Tibial nerve (tissue), 4 donors: ENCODE measurements at regions not wholly inside any gene's neighbourhood (a gene's known extent, or its start where the extent isn't known, plus 50 kb on each side); places are given as distances from the start of the nearest gene placed in this dataset.

Experiments
- DNase-seq, 2 donors: peaks; one replicate each; pipeline ENCODE4 v3.0.0-alpha.2; 2019; ENCODE audit warnings: low spot score in 2 of 2
- H3K27ac ChIP-seq, 4 donors: fragments of 200-600 bp; sonication (generic) in 3 of 4; one replicate each; pipeline ENCODE4 v1.5.1; 2017 to 2019; ENCODE audit warnings: mild to moderate bottlenecking in 1 of 4
- H3K27me3 ChIP-seq, 2 donors: fragments of 200-600 bp; sonication (generic) in 1 of 2; one replicate each; pipeline versions ENCODE4 v1.5.1 to v1.6.0; 2017 to 2019
- H3K36me3 ChIP-seq, 3 donors: fragments of 200-600 bp; sonication (generic); one replicate each; pipeline ENCODE4 v1.5.1; 2018 to 2019
- H3K4me1 ChIP-seq, 4 donors: fragments of 200-600 bp; sonication (generic) in 3 of 4; one replicate each; pipeline ENCODE4 v1.5.1; 2017 to 2019
- H3K4me3 ChIP-seq, 4 donors: fragments of 200-600 bp; sonication (generic) in 3 of 4; one replicate each; pipeline ENCODE4 v1.5.1; 2017 to 2019; ENCODE audit warnings: mild to moderate bottlenecking in 1 of 4, moderate library complexity in 1 of 4
- H3K9me3 ChIP-seq, 4 donors: fragments of 200-600 bp; sonication (generic) in 3 of 4; one replicate each; pipeline ENCODE4 v1.5.1; 2017 to 2019
- CTCF ChIP-seq, 5 experiments: fragments of 200-600 bp in 3 of 5; fragments of 450-650 bp in 2 of 5; sonication (generic) in 3 of 5; IDR thresholded peaks; one replicate each; pipeline ENCODE4 v1.5.1; 2016 to 2019; ENCODE audit warnings: antibody characterized with exemption in 5 of 5, mild to moderate bottlenecking in 3 of 5, moderate library complexity in 2 of 5
- EP300 ChIP-seq, 2 donors: sonication (generic); formaldehyde crosslinking; IDR thresholded peaks; one replicate each; pipeline ENCODE4 v1.6.1; 2017; ENCODE audit warnings: antibody characterized with exemption in 2 of 2, mild to moderate bottlenecking in 1 of 2
- POLR2A ChIP-seq, 2 donors: fragments of 450-650 bp; IDR thresholded peaks; one replicate each; pipeline ENCODE4 v1.6.1; 2017; ENCODE audit warnings: antibody characterized with exemption in 2 of 2, mild to moderate bottlenecking in 2 of 2, moderate library complexity in 2 of 2
- WGBS, 2 donors: methylation state at CpG; one replicate each; pipeline ENCODE4 v1.1.5; 2018; 5-methylcytosine and 5-hydroxymethylcytosine counted together

- 15 to 20% methylated on average over 2 of the region's 2 CpGs for WGBS, 2 donors
- TF ChIP-seq EP300 (IDR thresholded peaks at IDR 0.05) (no peak), CTCF (IDR thresholded peaks at IDR 0.05) (no peak), POLR2A (IDR thresholded peaks at IDR 0.05) (no peak)
- peaks cover 0 to 53% (median 29%) of the 10 kb centered on the region in 4 donors for H3K4me1 ChIP-seq
- no peak for DNase-seq
- no peak overlapping the region for H3K4me3 ChIP-seq
- no peaks in the 10 kb centered on the region for H3K9me3 ChIP-seq
- peak overlapping the region; percentile 27 to 87 (median 70) for H3K27ac ChIP-seq
- no peaks in the 10 kb centered on the region for H3K36me3 ChIP-seq
- no peaks in the 10 kb centered on the region for H3K27me3 ChIP-seq
Observed at GRCh38 chr11:86152006-86152862, 83.3 kb upstream of the PICALM start.

GRCh38 chr11:86151174-86152005 lies 82.5 kb upstream of the PICALM start:
- peaks cover 0 to 51% (median 29%) of the 10 kb centered on the region in 4 donors for H3K4me1 ChIP-seq
- no peaks in the 10 kb centered on the region for H3K27me3 ChIP-seq
- peak in 1 of 2 donors; percentile 21 for DNase-seq
- no peak overlapping the region for H3K4me3 ChIP-seq
- WGBS, 2 donors: 4 to 7% methylated on average over 3 of the region's 3 CpGs
- no peak for TF ChIP-seq POLR2A (IDR thresholded peaks at IDR 0.05)
- TF ChIP-seq EP300 (IDR thresholded peaks at IDR 0.05): peak in 1 of 2 donors; percentile 43
- H3K27ac ChIP-seq: peak overlapping the region; percentile 27 to 87 (median 70)
- H3K36me3 ChIP-seq: no peaks in the 10 kb centered on the region
- H3K9me3 ChIP-seq: no peaks in the 10 kb centered on the region

- H3K4me3 ChIP-seq: no peak overlapping the region
- no peaks in the 10 kb centered on the region for H3K36me3 ChIP-seq
- H3K27ac ChIP-seq: peak overlapping the region; percentile 27 to 87 (median 70)
- TF ChIP-seq CTCF (IDR thresholded peaks at IDR 0.05) (no peak), POLR2A (IDR thresholded peaks at IDR 0.05) (no peak), EP300 (IDR thresholded peaks at IDR 0.05) (no peak)
- DNase-seq: no peak
- H3K9me3 ChIP-seq: no peaks in the 10 kb centered on the region
- H3K4me1 ChIP-seq: peaks cover 0 to 45% (median 29%) of the 10 kb centered on the region in 4 donors
- 61 to 70% methylated on average over 2 of the region's 2 CpGs for WGBS, 2 donors
- no peaks in the 10 kb centered on the region for H3K27me3 ChIP-seq
Observed at GRCh38 chr11:86150847-86151173, 81.9 kb upstream of the PICALM start.

- WGBS, 2 donors: 55 to 60% methylated on average over 2 of the region's 2 CpGs
- no peak overlapping the region for H3K4me3 ChIP-seq
- DNase-seq: no peak
- H3K36me3 ChIP-seq: no peaks in the 10 kb centered on the region
- TF ChIP-seq CTCF (IDR thresholded peaks at IDR 0.05) (no peak), POLR2A (IDR thresholded peaks at IDR 0.05) (no peak), EP300 (IDR thresholded peaks at IDR 0.05) (no peak)
- peak overlapping the region in 2 of 4 donors; percentile 76 to 87 for H3K27ac ChIP-seq
- peaks cover 0 to 45% (median 29%) of the 10 kb centered on the region in 4 donors for H3K4me1 ChIP-seq
- H3K9me3 ChIP-seq: no peaks in the 10 kb centered on the region
- H3K27me3 ChIP-seq: no peaks in the 10 kb centered on the region
Observed at GRCh38 chr11:86149792-86150191, 80.9 kb upstream of the PICALM start.

- H3K27ac ChIP-seq: no peak overlapping the region
- TF ChIP-seq EP300 (IDR thresholded peaks at IDR 0.05) (no peak), POLR2A (IDR thresholded peaks at IDR 0.05) (no peak), CTCF (IDR thresholded peaks at IDR 0.05) (no peak)
- H3K27me3 ChIP-seq: no peaks in the 10 kb centered on the region
- WGBS, 2 donors: 63 to 77% methylated on average over 3 of the region's 3 CpGs
- no peak overlapping the region for H3K4me3 ChIP-seq
- H3K36me3 ChIP-seq: no peaks in the 10 kb centered on the region
- no peak for DNase-seq
- no peaks in the 10 kb centered on the region for H3K9me3 ChIP-seq
- H3K4me1 ChIP-seq: peaks cover 0 to 45% (median 29%) of the 10 kb centered on the region in 4 donors
Observed at GRCh38 chr11:86148345-86148747, 79.5 kb upstream of the PICALM start.
